Stomach (tissue), 4 donors: ENCODE measurements at regions not wholly inside any gene's neighbourhood (a gene's known extent, or its start where the extent isn't known, plus 50 kb on each side); places are given as distances from the start of the nearest gene placed in this dataset.

Source experiments
- EP300 ChIP-seq: sonication (generic); formaldehyde crosslinking; IDR thresholded peaks from one replicate; pipeline ENCODE4 v1.6.1; 2017; ENCODE audit warnings: antibody characterized with exemption
- POLR2A ChIP-seq, 4 donors: fragments of 450-650 bp; IDR thresholded peaks; one replicate each; pipeline ENCODE4 v1.6.1; 2016; ENCODE audit warnings: antibody characterized with exemption in 4 of 4, control low read depth in 2 of 4, mild to moderate bottlenecking in 1 of 4, moderate library complexity in 1 of 4
- TF ChIP-seq, protein P1 (sequence below), 7 experiments: fragments of 450-650 bp in 4 of 7; fragments of 200-600 bp in 3 of 7; sonication (generic) in 3 of 7; IDR thresholded peaks; one replicate each; pipeline ENCODE4 v1.5.1; 2016 to 2019; ENCODE audit warnings: antibody characterized with exemption in 7 of 7, control low read depth in 2 of 7, mild to moderate bottlenecking in 1 of 7

DNA sequence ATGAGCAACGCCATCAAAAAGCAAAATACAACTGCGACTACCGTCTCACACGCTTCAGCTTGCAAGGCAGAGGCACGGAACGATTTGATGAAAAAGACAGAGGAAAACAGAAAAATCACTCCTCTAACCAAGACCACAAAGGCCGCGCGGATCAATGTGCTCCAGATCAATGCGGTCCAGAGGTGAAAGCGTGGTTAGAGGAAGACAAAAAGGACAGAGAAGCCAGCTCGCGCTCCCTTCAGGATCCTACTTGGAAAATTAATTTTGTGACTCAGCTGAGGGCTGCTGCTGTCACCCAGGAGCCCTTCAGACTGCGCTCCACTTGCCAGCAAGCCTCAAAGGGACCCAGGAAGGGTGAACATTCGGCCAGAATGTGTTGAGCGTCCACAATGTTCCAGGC, 140.2 kb upstream of the RPS6KA2 start:
- TF ChIP-seq, protein P1, sequence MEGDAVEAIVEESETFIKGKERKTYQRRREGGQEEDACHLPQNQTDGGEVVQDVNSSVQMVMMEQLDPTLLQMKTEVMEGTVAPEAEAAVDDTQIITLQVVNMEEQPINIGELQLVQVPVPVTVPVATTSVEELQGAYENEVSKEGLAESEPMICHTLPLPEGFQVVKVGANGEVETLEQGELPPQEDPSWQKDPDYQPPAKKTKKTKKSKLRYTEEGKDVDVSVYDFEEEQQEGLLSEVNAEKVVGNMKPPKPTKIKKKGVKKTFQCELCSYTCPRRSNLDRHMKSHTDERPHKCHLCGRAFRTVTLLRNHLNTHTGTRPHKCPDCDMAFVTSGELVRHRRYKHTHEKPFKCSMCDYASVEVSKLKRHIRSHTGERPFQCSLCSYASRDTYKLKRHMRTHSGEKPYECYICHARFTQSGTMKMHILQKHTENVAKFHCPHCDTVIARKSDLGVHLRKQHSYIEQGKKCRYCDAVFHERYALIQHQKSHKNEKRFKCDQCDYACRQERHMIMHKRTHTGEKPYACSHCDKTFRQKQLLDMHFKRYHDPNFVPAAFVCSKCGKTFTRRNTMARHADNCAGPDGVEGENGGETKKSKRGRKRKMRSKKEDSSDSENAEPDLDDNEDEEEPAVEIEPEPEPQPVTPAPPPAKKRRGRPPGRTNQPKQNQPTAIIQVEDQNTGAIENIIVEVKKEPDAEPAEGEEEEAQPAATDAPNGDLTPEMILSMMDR (IDR thresholded peaks at IDR 0.05), result no peak
- TF ChIP-seq EP300, result no peak
- TF ChIP-seq POLR2A (IDR thresholded peaks at IDR 0.05), result no peak
